HEK293T (cell line): ENCODE measurements at regions not wholly inside any gene's neighbourhood (a gene's known extent, or its start where the extent isn't known, plus 50 kb on each side); places are given as distances from the start of the nearest gene placed in this dataset.

Source experiments
- CTCF ChIA-PET: fragments of 350-600 bp; formaldehyde crosslinking; extraction: SDS; loops from one replicate; lab custom pipeline; 2021; ENCODE audit warnings: antibody characterized with exemption, inconsistent platforms; lab: Yijun Ruan, JAX
- POLR2A ChIA-PET: fragments of 350-600 bp; formaldehyde crosslinking; extraction: SDS; loops from one replicate; lab custom pipeline; 2020; ENCODE audit warnings: antibody characterized with exemption, inconsistent platforms; lab: Yijun Ruan, JAX
- DNase-seq: peaks from one replicate; pipeline ENCODE4 v3.0.0; 2012; ENCODE audit warnings: mixed read lengths; ENCODE audit errors: extremely low spot score
- ARNT ChIP-seq: fragments of 450-650 bp; IDR thresholded peaks from 2 replicates; pipeline ENCODE4 v1.6.1; 2017; ENCODE audit warnings: mild to moderate bottlenecking
- BHLHE40 ChIP-seq: fragments of 450-650 bp; IDR thresholded peaks from 2 replicates; pipeline ENCODE4 v1.6.1; 2016; ENCODE audit warnings: mild to moderate bottlenecking, moderate library complexity, borderline replicate concordance
- CTBP1 ChIP-seq: fragments of 450-650 bp; IDR thresholded peaks from 2 replicates; pipeline ENCODE4 v1.6.1; 2016; ENCODE audit warnings: borderline replicate concordance
- ELF4 ChIP-seq: fragments of 450-650 bp; IDR thresholded peaks from 2 replicates; pipeline ENCODE4 v1.6.1; 2017; ENCODE audit warnings: antibody characterized with exemption
- FOXA1 ChIP-seq: fragments of 450-650 bp; IDR thresholded peaks from 2 replicates; pipeline ENCODE4 v1.6.1; 2016; ENCODE audit warnings: mild to moderate bottlenecking
- FOXK2 ChIP-seq: fragments of 450-650 bp; IDR thresholded peaks from 2 replicates; pipeline ENCODE4 v1.6.1; 2016; ENCODE audit warnings: mild to moderate bottlenecking
- FOXM1 ChIP-seq: fragments of 450-650 bp; IDR thresholded peaks from 2 replicates; pipeline ENCODE4 v1.6.1; 2017; ENCODE audit warnings: mild to moderate bottlenecking, borderline replicate concordance
- HDGF ChIP-seq: fragments of 450-650 bp; IDR thresholded peaks from 2 replicates; pipeline ENCODE4 v1.6.1; 2017; ENCODE audit warnings: antibody characterized with exemption, borderline replicate concordance
- L3MBTL2 ChIP-seq: fragments of 450-650 bp; conservative IDR thresholded peaks from 2 replicates; pipeline ENCODE4 v1.6.1; 2016; ENCODE audit warnings: mild to moderate bottlenecking
- LEF1 ChIP-seq: fragments of 450-650 bp; IDR thresholded peaks from 2 replicates; pipeline ENCODE4 v1.6.1; 2017; ENCODE audit warnings: mild to moderate bottlenecking, borderline replicate concordance
- NFRKB ChIP-seq: fragments of 450-650 bp; IDR thresholded peaks from 2 replicates; pipeline ENCODE4 v1.6.1; 2016; ENCODE audit warnings: mild to moderate bottlenecking, moderate library complexity
- SP1 ChIP-seq: fragments of 450-650 bp; IDR thresholded peaks from 2 replicates; pipeline ENCODE4 v1.6.1; 2017
- SUZ12 ChIP-seq: fragments of 450-650 bp; IDR thresholded peaks from 2 replicates; pipeline ENCODE4 v1.6.1; 2016; ENCODE audit warnings: mild to moderate bottlenecking
- TARDBP ChIP-seq: fragments of 450-650 bp; IDR thresholded peaks from 2 replicates; pipeline ENCODE4 v1.6.1; 2016
- ZNF384 ChIP-seq: fragments of 450-650 bp; IDR thresholded peaks from 2 replicates; pipeline ENCODE4 v1.6.1; 2016
- TF ChIP-seq, protein P1 (sequence below): fragments of 450-650 bp; IDR thresholded peaks from 2 replicates; pipeline ENCODE4 v1.6.1; 2016

DNA sequence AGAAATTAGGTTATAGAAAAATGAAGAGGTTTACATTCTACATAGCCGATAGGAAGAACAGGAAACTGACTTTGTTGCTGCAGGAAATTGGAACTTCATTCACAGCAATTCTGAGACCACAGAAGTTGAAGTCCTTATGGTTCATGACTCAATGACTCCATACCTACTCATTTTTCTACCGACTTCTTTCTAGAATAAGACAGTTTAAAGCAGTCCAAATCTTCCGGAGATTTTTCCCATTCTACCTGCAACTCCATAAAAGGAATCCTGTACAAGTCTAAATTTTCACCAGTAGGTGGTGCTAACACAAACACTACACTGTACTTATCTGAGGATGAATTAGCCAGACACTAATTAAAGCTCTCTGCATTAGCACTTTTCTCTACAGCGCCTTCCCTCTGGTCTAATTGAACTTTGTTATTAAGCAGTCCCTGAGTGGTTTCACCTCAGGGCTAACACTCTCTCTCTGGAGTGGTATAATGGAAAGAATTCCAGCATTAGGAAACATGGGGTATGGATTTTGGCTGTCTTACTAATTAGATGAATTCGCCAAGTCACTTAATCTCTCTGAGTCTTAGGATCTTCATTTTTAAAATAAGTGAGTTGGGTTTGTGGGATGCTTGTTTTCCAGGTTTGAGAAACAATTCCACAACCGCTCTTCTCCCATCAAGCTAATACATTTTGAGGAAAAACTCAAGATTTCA is 167.9 kb downstream of the SMIM20 start:
- POLR2A ChIA-PET, result interaction anchor here (1.7 kb wide), 2 partner anchors 237 to 238 kb away, joined by 4 to 5 read pairs; partner anchors contain the start of gene RBPJ
- TF ChIP-seq FOXK2, result no peak
- TF ChIP-seq SUZ12, result no peak
- TF ChIP-seq HDGF, result no peak
- no peak for TF ChIP-seq SP1
- TF ChIP-seq BHLHE40, result no peak
- TF ChIP-seq FOXA1, result no peak
- no peak for TF ChIP-seq LEF1
- no peak for TF ChIP-seq TARDBP
- TF ChIP-seq NFRKB, result no peak
- TF ChIP-seq ARNT, result no peak
- DNase-seq, result peak; percentile 23
- CTCF ChIA-PET, result interaction anchor here (0.5 to 2.7 kb wide), 13 partner anchors 13 to 259 kb away, joined by 3 to 14 read pairs (median 5); partner anchors contain the start of gene RBPJ

GRCh38 chr4:26082565-26082964 is 168.5 kb downstream of the SMIM20 start:
- ChIA-PET CTCF (interaction anchor here (0.5 to 2.7 kb wide), 18 partner anchors 8 to 327 kb away, joined by 3 to 14 read pairs (median 4); partner anchors contain the start of gene RBPJ), POLR2A (interaction anchor here (1.6 to 1.7 kb wide), 3 partner anchors 59 to 238 kb away, joined by 4 to 5 read pairs (median 5); partner anchors contain the start of gene RBPJ)
- no peak for DNase-seq
- no peak for TF ChIP-seq L3MBTL2

DNA sequence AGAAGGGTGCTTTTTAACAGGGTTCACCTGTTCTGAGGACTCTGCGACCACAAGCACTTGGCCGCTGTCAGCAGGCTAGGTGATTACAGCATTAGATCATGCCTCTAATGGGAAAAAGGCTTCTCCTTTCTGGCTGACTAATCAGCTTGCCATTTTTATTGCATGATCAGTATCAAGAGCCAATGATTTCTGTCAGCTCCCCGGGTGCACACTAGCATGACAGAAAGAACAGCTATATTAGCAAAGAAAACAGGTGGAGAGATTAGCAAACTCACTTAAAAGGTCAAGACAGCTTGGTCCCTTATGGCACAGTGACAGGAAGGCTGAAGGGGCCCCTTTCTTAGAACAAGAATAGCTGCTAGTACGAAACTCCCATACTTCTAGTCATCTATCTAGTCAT is 170.0 kb downstream of the SMIM20 start:
- DNase-seq, result peak; percentile 12
- ChIA-PET POLR2A (interaction anchor here (0.8 to 1.6 kb wide), 3 partner anchors 57 to 235 kb away, joined by 3 to 5 read pairs (median 4); no protein-coding TSS in a partner anchor), CTCF (interaction anchor here (0.5 to 2.7 kb wide), 7 partner anchors 9 to 147 kb away, joined by 3 to 14 read pairs (median 4); no protein-coding TSS in a partner anchor)
- TF ChIP-seq BHLHE40 (no peak), CTBP1 (peak; percentile 6; the same call in 1 of the 2 replicates)
- TF ChIP-seq, protein P1, sequence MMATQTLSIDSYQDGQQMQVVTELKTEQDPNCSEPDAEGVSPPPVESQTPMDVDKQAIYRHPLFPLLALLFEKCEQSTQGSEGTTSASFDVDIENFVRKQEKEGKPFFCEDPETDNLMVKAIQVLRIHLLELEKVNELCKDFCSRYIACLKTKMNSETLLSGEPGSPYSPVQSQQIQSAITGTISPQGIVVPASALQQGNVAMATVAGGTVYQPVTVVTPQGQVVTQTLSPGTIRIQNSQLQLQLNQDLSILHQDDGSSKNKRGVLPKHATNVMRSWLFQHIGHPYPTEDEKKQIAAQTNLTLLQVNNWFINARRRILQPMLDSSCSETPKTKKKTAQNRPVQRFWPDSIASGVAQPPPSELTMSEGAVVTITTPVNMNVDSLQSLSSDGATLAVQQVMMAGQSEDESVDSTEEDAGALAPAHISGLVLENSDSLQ, result peak; percentile 86

DNA sequence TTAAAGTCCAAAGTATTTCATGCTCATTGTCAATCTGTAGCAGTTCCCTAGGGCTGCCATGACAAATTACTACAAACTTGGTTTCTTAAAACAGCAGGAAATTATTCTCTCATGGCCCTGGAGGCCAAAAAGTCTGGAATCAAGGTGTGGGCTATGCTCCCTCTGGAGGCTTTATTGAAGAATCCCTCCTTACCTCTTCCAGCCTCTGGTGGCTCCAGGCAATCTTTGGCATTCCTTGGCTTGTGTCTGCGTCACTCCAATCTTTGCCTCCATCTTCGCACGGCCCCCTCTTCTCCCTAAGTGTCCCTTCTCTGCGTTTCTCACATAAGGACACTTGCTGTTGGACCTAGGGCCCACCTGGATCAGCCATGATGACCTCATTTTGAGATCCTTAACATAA is 170.4 kb downstream of the SMIM20 start:
- CTCF ChIA-PET, result interaction anchor here (1.9 kb wide), 1 partner anchor 80 kb away, joined by 6 read pairs; no protein-coding TSS in a partner anchor
- POLR2A ChIA-PET, result interaction anchor here (1.1 kb wide), 1 partner anchor 60 kb away, joined by 3 read pairs; no protein-coding TSS in a partner anchor
- DNase-seq, result no peak
- TF ChIP-seq FOXK2, result no peak
- TF ChIP-seq FOXA1, result no peak
- TF ChIP-seq SP1, result no peak
- no peak for TF ChIP-seq BHLHE40
- TF ChIP-seq SUZ12, result no peak
- TF ChIP-seq NFRKB, result no peak

- ChIA-PET CTCF (no interaction called here), POLR2A (no interaction called here)
- TF ChIP-seq HDGF (no peak), SUZ12 (no peak), ZNF384 (no peak), LEF1 (no peak)
- DNase-seq, result no peak
Observed at GRCh38 chr4:26085551-26085950, 171.5 kb downstream of the SMIM20 start.

- no peak for DNase-seq
- ChIA-PET CTCF (interaction anchor here (0.6 to 1.1 kb wide), 2 partner anchors 19 to 418 kb away, joined by 3 to 4 read pairs; no protein-coding TSS in a partner anchor), POLR2A (no interaction called here)
- TF ChIP-seq ELF4 (no peak), L3MBTL2 (no peak), NFRKB (no peak), TARDBP (no peak), SP1 (no peak), BHLHE40 (no peak), HDGF (no peak), CTBP1 (no peak), LEF1 (no peak), FOXK2 (no peak), SUZ12 (no peak), ZNF384 (no peak), FOXM1 (no peak), FOXA1 (no peak), ARNT (no peak)
- TF ChIP-seq, protein P1, result no peak
Observed at GRCh38 chr4:26086621-26087441, 172.8 kb downstream of the SMIM20 start.
